Large intestine (tissue), 3 donors: ENCODE measurements at regions not wholly inside any gene's neighbourhood (a gene's known extent, or its start where the extent isn't known, plus 50 kb on each side); places are given as distances from the start of the nearest gene placed in this dataset.
"Not testable (repeated sequence)": the region's sequence is repeated elsewhere in the genome, so short reads cannot be mapped to it uniquely, and the experiment has no call there.

ENCODE experiments used
- DNase-seq, 2 donors: peaks; one replicate each; pipeline versions ENCODE4 v3.0.0 to v3.0.0-alpha.2; 2013
- H3K27ac ChIP-seq: one replicate; pipeline ENCODE4 v1.5.1; 2013; ENCODE audit warnings: low read length
- H3K27me3 ChIP-seq: 2 replicates; pipeline ENCODE4 v1.6.1; 2013; ENCODE audit warnings: low read length; ENCODE audit not compliant: control insufficient read depth, insufficient read depth
- H3K36me3 ChIP-seq: 2 replicates; pipeline ENCODE4 v1.6.1; 2013; ENCODE audit warnings: low read length; ENCODE audit not compliant: control insufficient read depth, insufficient read depth
- H3K4me1 ChIP-seq: one replicate; pipeline ENCODE4 v1.6.1; 2013; ENCODE audit warnings: low read length; ENCODE audit not compliant: control insufficient read depth, insufficient read depth
- H3K4me3 ChIP-seq: one replicate; pipeline ENCODE4 v1.5.1; 2013; ENCODE audit warnings: low read length
- H3K9me3 ChIP-seq: one replicate; pipeline ENCODE4 v1.6.1; 2013; ENCODE audit warnings: mild to moderate bottlenecking, low read depth, low read length, moderate library complexity; ENCODE audit not compliant: control insufficient read depth
- WGBS: methylation state at CpG from one replicate; pipeline ENCODE4 v1.1.5; 2013; ENCODE audit warnings: low lambda C conversion rate; ENCODE audit not compliant: insufficient coverage; 5-methylcytosine and 5-hydroxymethylcytosine counted together

DNA sequence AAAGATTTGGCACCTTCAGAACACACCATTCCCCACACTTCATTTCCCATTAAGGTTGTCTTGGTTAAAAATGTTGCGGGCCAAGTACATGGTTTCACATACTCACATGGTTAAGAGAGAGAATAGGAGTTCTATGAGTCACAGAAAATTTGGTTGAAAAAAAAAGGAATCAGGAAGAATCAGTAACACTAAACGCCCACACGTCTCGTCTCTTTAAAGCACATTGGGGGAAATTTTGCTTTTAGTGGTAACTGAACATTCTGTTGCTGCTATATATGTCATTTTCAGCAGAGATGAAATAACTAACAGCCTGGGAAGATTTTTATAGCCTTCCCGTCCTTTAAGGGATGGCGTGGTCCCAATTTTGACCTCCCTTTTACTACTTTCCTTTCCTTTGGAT lies 132.9 kb upstream of the ERG start:
- H3K27ac ChIP-seq, result no peak overlapping the region

DNA sequence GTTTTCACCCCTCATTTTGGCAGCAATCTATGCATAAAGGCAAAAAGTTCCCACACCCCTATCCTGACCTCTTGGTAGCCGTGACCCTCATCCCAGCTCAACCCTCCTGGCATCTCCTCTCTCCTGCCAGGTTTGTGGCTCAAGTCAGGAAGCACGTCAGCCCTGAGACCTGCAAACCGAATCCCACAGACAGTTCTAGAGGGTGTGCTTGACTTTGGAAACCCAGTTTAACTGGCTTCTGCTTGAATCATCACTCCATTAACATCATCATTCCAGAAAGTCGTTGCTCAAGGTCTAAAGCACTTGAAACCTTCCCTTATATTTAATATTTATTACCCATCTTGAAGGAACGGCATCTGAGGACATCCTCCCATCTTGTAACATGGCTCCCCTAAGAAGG lies 133.4 kb upstream of the ERG start:
- 83% methylated on average over 1 of the region's 5 CpGs for WGBS
- Histone ChIP-seq H3K36me3 (no peaks in the 10 kb centered on the region), H3K4me1 (no peaks in the 10 kb centered on the region), H3K4me3 (no peak overlapping the region), H3K9me3 (no peaks in the 10 kb centered on the region), H3K27me3 (no peaks in the 10 kb centered on the region), H3K27ac (no peak overlapping the region)
- no peak for DNase-seq

More for the DNA sequence above, 132.9 kb upstream of the ERG start:
- no peak for DNase-seq
- Histone ChIP-seq H3K9me3 (no peaks in the 10 kb centered on the region), H3K4me3 (no peak overlapping the region), H3K36me3 (no peaks in the 10 kb centered on the region), H3K27me3 (no peaks in the 10 kb centered on the region), H3K4me1 (no peaks in the 10 kb centered on the region)
- WGBS, result no CpG with 5 or more reads among the region's 6 CpGs

DNA sequence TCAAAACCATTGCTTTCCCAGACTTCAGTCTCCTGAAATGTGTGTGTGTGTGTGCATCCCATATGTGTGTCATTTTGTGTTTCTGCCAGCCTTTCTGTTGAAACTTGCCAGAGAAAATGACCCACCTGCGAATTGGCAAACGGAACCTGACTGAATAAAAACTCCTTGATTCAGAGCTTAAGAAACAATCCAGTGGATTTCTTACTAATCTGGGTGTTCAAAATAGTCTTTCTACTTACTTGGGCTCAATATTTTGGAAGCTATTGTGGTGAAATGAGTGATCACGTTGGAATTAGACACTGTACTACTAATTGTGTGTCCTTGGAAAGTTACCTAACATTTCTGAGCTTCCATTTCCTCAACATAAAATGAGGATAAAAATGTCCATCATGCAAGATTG lies 138.9 kb upstream of the ERG start:
- DNase-seq, result no peak
- WGBS, result 67% methylated on average over 1 of the region's 3 CpGs

DNA sequence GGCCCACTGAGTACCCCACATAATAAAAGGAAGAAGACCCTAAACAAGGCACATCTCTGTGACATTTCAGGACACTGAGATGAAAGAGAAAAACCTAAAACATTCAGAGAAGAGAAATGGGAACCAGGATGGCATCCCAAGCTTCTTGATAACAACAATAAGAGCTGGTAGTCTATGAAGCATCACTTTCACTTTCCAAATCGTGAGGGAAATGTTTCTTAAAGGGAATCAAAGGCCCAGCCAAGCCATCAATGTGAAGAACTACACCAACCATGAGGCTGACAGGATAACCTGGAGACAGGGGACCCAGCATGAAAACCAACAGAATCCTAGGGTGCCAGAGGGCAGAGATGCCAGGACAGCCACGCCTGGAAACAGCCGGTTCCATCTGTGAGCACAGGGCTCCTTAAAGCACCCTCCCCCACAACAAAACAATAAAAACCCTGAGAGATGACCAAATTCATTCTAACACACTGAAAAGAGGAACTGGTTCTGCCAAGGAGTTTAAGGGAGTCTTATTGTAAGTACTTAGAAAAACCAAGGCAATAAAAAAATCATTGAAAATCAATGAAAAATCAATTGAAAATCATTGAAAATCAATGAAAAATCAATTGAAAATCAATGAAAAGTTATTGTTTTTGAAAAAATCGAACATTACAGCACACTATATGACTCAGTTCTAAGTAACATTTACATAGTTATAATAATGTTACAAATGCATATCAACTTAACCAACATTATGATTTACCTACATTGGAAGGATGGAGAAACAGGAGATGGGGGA lies 141.5 kb upstream of the ERG start:
- 100% methylated on average over 2 of the region's 4 CpGs for WGBS
- H3K4me3 ChIP-seq, result no peak overlapping the region
- no peaks in the 10 kb centered on the region for H3K4me1 ChIP-seq
- peaks cover 19% of the 10 kb centered on the region for H3K27me3 ChIP-seq
- no peak for DNase-seq
- no peaks in the 10 kb centered on the region for H3K36me3 ChIP-seq
- H3K27ac ChIP-seq, result no peak overlapping the region
- no peaks in the 10 kb centered on the region for H3K9me3 ChIP-seq

More for the DNA sequence above, 138.9 kb upstream of the ERG start:
- H3K4me3 ChIP-seq, result no peak overlapping the region
- no peaks in the 10 kb centered on the region for H3K36me3 ChIP-seq
- H3K9me3 ChIP-seq, result no peaks in the 10 kb centered on the region
- no peak overlapping the region for H3K27ac ChIP-seq
- peaks cover 9% of the 10 kb centered on the region for H3K27me3 ChIP-seq
- H3K4me1 ChIP-seq, result no peaks in the 10 kb centered on the region

DNA sequence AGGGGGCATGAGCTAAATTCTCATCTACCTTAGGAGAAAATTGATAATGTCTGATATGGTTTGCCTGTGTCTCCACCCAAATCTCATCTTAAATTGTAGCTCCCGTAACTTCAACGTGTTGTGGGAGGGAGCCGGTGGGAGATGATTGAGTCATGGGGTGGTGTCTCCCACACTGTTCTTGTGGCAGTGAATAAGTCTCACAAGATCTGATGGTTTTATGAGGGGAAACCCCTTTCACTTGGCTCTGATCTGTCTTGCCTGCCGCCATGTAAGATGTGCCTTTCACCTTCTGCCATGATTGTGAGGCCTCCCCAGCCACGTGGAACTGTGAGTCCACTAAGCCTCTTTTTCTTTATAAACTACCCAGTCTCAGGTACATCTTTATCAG lies 142.1 kb upstream of the ERG start:
- not testable (repeated sequence) for H3K4me1 ChIP-seq, DNase-seq, H3K4me3 ChIP-seq, H3K27ac ChIP-seq, H3K9me3 ChIP-seq, H3K36me3 ChIP-seq
- WGBS, result no CpG with 5 or more reads among the region's 5 CpGs
- peaks cover 19% of the 10 kb centered on the region for H3K27me3 ChIP-seq

DNA sequence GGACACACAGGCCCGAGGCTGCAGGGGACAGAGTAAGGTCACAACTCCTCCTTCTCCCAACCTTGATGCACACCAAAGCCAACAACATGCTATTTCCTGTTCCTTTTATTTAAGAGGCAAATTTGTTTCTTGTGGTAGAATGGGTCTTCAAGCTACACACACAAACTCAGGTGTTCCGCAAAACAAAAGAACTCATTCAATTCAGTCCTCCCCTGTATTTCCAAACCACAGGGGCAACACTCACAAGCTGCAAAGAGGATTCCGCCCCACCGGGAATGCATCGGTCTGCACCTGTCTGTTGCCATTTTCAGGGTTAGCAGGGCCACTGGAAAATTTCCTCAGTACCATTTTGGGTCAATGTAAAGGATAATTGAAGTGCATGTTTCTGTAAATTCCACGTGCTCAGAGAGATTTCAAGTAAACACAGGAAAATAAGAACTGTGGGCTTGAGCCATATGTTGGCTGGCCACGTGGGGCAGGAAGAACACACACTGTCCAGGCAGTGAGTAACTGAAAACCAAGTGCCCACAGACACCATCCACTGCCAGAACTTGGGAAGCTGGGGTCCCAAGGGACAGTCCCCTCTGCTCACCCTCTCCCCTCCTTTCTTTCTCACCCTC lies 145.2 kb upstream of the ERG start:
- no peak for DNase-seq
- WGBS, result 60% methylated on average over 1 of the region's 7 CpGs
- Histone ChIP-seq H3K27ac (no peak overlapping the region), H3K36me3 (no peaks in the 10 kb centered on the region), H3K9me3 (no peaks in the 10 kb centered on the region), H3K27me3 (peaks cover 19% of the 10 kb centered on the region), H3K4me3 (no peak overlapping the region), H3K4me1 (no peaks in the 10 kb centered on the region)

DNA sequence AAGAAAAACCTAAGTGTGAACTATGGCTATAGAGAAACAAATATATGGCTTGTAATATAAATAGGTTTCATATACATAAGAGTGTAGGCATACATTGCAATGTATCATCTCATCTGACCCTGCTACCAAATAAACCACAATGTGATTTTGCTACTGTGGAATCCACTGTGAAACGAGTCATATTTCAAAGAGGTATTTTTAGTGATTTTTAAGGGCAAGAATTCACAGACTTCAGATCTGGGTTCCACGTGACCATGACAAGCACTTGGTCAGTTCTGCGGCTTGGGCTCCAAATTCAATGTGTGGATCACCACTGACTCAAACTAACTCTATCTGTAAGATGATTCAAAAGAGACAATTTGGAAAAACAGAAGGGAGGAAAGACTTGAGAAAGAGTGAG lies 147.0 kb upstream of the ERG start:
- 100% methylated on average over 1 of the region's 3 CpGs for WGBS
- Histone ChIP-seq H3K9me3 (no peaks in the 10 kb centered on the region), H3K27me3 (peaks cover 22% of the 10 kb centered on the region)

DNA sequence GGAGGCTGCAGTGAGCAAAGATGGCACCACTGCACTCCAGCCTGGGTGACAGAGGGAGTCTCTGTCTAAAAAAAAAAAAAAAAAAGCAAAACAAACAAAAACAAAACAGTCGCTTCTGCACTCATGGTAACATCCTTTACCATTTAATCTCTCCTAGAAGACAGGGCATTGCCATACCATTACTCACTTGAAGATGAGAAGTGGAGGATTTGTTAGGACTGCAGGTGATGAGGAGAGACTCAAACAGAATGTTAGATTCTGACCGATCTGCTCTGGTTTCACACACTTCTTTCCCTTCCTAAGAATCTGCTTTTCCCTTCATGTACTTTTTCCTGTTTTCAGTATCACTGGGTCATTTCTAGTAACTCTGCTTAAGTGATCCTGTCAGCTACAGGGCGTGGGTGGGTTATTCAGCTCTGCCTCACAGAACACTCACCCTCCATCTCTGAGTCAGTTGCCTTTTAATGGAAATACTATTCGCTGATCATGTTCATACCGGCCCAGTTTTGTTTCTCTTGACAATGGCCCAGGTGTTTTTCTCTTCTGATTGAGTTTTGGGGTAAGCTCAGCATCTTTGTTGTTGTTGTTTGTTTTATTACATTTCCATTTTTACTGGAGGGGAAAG lies 148.0 kb upstream of the ERG start:
- H3K4me1 ChIP-seq, result no peaks in the 10 kb centered on the region
- H3K36me3 ChIP-seq, result no peaks in the 10 kb centered on the region
- H3K27me3 ChIP-seq, result peaks cover 24% of the 10 kb centered on the region
- H3K4me3 ChIP-seq, result no peak overlapping the region
- no peak for DNase-seq
- H3K27ac ChIP-seq, result no peak overlapping the region
- no CpG with 5 or more reads among the region's 5 CpGs for whole genome bisulfite sequencing
- no peaks in the 10 kb centered on the region for H3K9me3 ChIP-seq

More for the DNA sequence above, 147.0 kb upstream of the ERG start:
- no peak overlapping the region for H3K4me3 ChIP-seq
- H3K27ac ChIP-seq, result no peak overlapping the region
- no peaks in the 10 kb centered on the region for H3K4me1 ChIP-seq
- H3K36me3 ChIP-seq, result no peaks in the 10 kb centered on the region
- DNase-seq, result no peak

DNA sequence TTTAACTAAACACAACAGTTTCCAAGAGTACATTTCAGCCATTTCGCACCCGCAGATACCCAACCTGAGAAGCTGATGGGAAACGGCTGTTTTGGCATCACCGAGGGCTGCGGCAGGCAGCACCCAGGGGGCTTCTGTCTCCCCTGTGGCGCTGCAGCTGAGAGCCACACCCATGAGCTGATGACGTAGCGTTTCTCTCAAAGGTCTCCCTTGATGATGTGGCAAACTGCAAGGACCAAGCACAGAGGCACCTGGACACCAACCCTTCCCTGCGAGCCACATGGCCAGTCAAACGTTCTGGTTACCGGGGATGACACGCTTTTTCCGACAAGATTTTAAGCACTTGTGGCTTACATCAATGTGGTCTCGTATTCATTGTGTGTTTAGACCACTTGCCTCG lies 150.8 kb upstream of the ERG start:
- Histone ChIP-seq H3K36me3 (no peaks in the 10 kb centered on the region), H3K27ac (no peak overlapping the region), H3K9me3 (no peaks in the 10 kb centered on the region), H3K4me1 (no peaks in the 10 kb centered on the region), H3K4me3 (no peak overlapping the region), H3K27me3 (peaks cover 18% of the 10 kb centered on the region)
- no peak for DNase-seq
- no CpG with 5 or more reads among the region's 15 CpGs for WGBS

DNA sequence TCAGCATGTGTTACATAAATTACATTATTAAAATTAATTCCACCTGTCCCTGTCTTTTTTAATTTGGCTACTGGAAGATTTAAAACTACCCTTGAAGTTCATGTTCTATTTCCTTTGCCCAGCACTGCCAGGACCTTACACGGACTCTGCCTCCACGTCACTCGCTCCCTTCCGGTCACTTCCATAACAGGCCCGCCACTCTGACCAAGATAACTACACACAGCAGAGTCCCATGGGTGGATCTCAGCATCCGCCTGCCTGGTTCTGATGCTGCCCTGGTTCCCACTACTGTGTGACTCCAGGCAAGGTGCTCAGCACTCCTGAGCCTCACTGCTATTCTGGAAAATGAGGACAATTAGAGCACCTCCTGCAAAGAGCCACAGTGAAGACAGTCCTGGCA lies 153.3 kb upstream of the ERG start:
- Histone ChIP-seq H3K27me3 (peaks cover 33% of the 10 kb centered on the region), H3K36me3 (no peaks in the 10 kb centered on the region), H3K27ac (no peak overlapping the region), H3K9me3 (no peaks in the 10 kb centered on the region), H3K4me3 (no peak overlapping the region), H3K4me1 (no peaks in the 10 kb centered on the region)
- DNase-seq, result no peak
- WGBS, result no CpG with 5 or more reads among the region's 6 CpGs
